K562 (cell line): ENCODE measurements at regions not wholly inside any gene's neighbourhood (a gene's known extent, or its start where the extent isn't known, plus 50 kb on each side); places are given as distances from the start of the nearest gene placed in this dataset.

Experiments used
- BMI1 ChIP-seq: fragments of 150-350 bp; IDR thresholded peaks from 2 replicates; pipeline ENCODE4 v1.6.1; 2014; ENCODE audit warnings: low read length
- CC2D1A ChIP-seq: fragments of 450-650 bp; IDR thresholded peaks from 2 replicates; pipeline ENCODE4 v1.6.1; 2017; ENCODE audit warnings: mild to moderate bottlenecking
- GATAD2B ChIP-seq: fragments of 450-650 bp; IDR thresholded peaks from 2 replicates; pipeline ENCODE4 v1.6.1; 2017; ENCODE audit warnings: mild to moderate bottlenecking, borderline replicate concordance
- HLTF ChIP-seq: fragments of 450-650 bp; IDR thresholded peaks from 2 replicates; pipeline ENCODE4 v1.6.1; 2016
- NR3C1 ChIP-seq: sonication (generic); formaldehyde crosslinking; IDR thresholded peaks from 2 replicates; pipeline ENCODE4 v1.8.1; 2022; ENCODE audit warnings: missing genetic modification reagents
- SIN3B ChIP-seq: fragments of 450-650 bp; IDR thresholded peaks from 2 replicates; pipeline ENCODE4 v1.6.1; 2017; ENCODE audit warnings: low read depth, mild to moderate bottlenecking, moderate library complexity
- SIRT6 ChIP-seq: IDR thresholded peaks from one replicate; pipeline ENCODE4 v1.6.1; 2012; ENCODE audit warnings: low read depth, mild to moderate bottlenecking, control low read depth, inconsistent platforms, low read length, moderate library complexity
- VEZF1 ChIP-seq: fragments of 200-800 bp; sonication (Bioruptor generic); IDR thresholded peaks from 2 replicates; pipeline ENCODE4 v1.6.1; 2017; ENCODE audit warnings: missing genetic modification characterization, missing compliant biosample characterization
- ZNF318 ChIP-seq, 2 experiments: fragments of 450-650 bp; IDR thresholded peaks; 2 replicates each; pipeline ENCODE4 v1.6.1; 2016; ENCODE audit warnings: mild to moderate bottlenecking in 2 of 2, borderline replicate concordance in 1 of 2, low read depth in 1 of 2, moderate library complexity in 1 of 2
- ZNF407 ChIP-seq: fragments of 450-650 bp; IDR thresholded peaks from 2 replicates; pipeline ENCODE4 v1.6.1; 2016; ENCODE audit warnings: low read depth
- ZNF445 ChIP-seq: fragments of 250-450 bp; sonication (Bioruptor Pico); IDR thresholded peaks from 2 replicates; pipeline ENCODE4 v1.4.0; 2020; ENCODE audit warnings: low read depth, mild to moderate bottlenecking, moderate library complexity
- ZNF586 ChIP-seq: fragments of 450-650 bp; formaldehyde crosslinking; conservative IDR thresholded peaks from 2 replicates; pipeline ENCODE4 v1.4.0; 2020; ENCODE audit warnings: mild to moderate bottlenecking, moderate library complexity

GRCh38 chr5:67512758-67513157, 316.2 kb upstream of the CD180 start (continued):
- no peak for TF ChIP-seq ZNF407
- no peak for TF ChIP-seq VEZF1 (CRISPR knock-in tag)
- no peak for TF ChIP-seq ZNF586 (CRISPR knock-in tag)
- no peak for TF ChIP-seq GATAD2B
- no peak for TF ChIP-seq ZNF318 (IDR thresholded peaks at IDR 0.05; ENCODE audit: borderline replicate concordance in 1 of 2, low read depth in 1 of 2)
- TF ChIP-seq HLTF = no peak
- no peak for TF ChIP-seq SIN3B
- no peak for TF ChIP-seq SIRT6
- TF ChIP-seq ZNF445 (CRISPR knock-in tag) = no peak
- no peak for TF ChIP-seq BMI1
- TF ChIP-seq CC2D1A = no peak
- no peak for TF ChIP-seq NR3C1
